ENCODE measurements at regions not wholly inside any gene's neighbourhood (a gene's known extent, or its start where the extent isn't known, plus 50 kb on each side); places are given as distances from the start of the nearest gene placed in this dataset.
A peak's percentile ranks its signal among the peaks of the same experiment; 100 is the strongest.

GRCh38 chr6:112660626-112661025, 313.5 kb downstream of the RFPL4B start:
- no peak for TF ChIP-seq CTCF (IDR thresholded peaks at IDR 0.05; ENCODE audit: low read length, missing control alignments)
- no peak overlapping the region for H3K4me3 ChIP-seq (replicated peaks; ENCODE audit: low read depth, low read length)
- DNase-seq (ENCODE audit: low read depth) = no peak

GRCh38 chr6:112663698-112664097, 316.6 kb downstream of the RFPL4B start:
- DNase-seq (ENCODE audit: low read depth) = no peak
- H3K4me3 ChIP-seq (replicated peaks; ENCODE audit: low read depth, low read length) = no peak overlapping the region
- TF ChIP-seq CTCF (IDR thresholded peaks at IDR 0.05; ENCODE audit: low read length, missing control alignments) = no peak

GRCh38 chr6:112665114-112665513, 318.0 kb downstream of the RFPL4B start:
- no peak overlapping the region for H3K4me3 ChIP-seq (replicated peaks; ENCODE audit: low read depth, low read length)
- DNase-seq (ENCODE audit: low read depth) = peak; percentile 67
- no peak for TF ChIP-seq CTCF (IDR thresholded peaks at IDR 0.05; ENCODE audit: low read length, missing control alignments)

- DNase-seq (ENCODE audit: low read depth) = peak; percentile 22
- H3K4me3 ChIP-seq (replicated peaks; ENCODE audit: low read depth, low read length) = no peak overlapping the region
- TF ChIP-seq CTCF (IDR thresholded peaks at IDR 0.05; ENCODE audit: low read length, missing control alignments) = no peak
Observed at GRCh38 chr6:112665815-112666214, 318.7 kb downstream of the RFPL4B start.

GRCh38 chr6:112667427-112667826, 320.3 kb downstream of the RFPL4B start:
- TF ChIP-seq CTCF (IDR thresholded peaks at IDR 0.05; ENCODE audit: low read length, missing control alignments) = no peak
- DNase-seq (ENCODE audit: low read depth) = no peak
- H3K4me3 ChIP-seq (replicated peaks; ENCODE audit: low read depth, low read length) = no peak overlapping the region

- DNase-seq (ENCODE audit: low read depth) = no peak
- no peak for TF ChIP-seq CTCF (IDR thresholded peaks at IDR 0.05; ENCODE audit: low read length, missing control alignments)
- H3K4me3 ChIP-seq (replicated peaks; ENCODE audit: low read depth, low read length) = no peak overlapping the region
Observed at GRCh38 chr6:112680091-112680490, 333.0 kb downstream of the RFPL4B start.

- TF ChIP-seq CTCF (IDR thresholded peaks at IDR 0.05; ENCODE audit: low read length, missing control alignments) = no peak
- no peak for DNase-seq (ENCODE audit: low read depth)
- no peak overlapping the region for H3K4me3 ChIP-seq (replicated peaks; ENCODE audit: low read depth, low read length)
Observed at GRCh38 chr6:112682071-112682470, 334.9 kb downstream of the RFPL4B start.
